ENCODE measurements at regions not wholly inside any gene's neighbourhood (a gene's known extent, or its start where the extent isn't known, plus 50 kb on each side); places are given as distances from the start of the nearest gene placed in this dataset.

DNA sequence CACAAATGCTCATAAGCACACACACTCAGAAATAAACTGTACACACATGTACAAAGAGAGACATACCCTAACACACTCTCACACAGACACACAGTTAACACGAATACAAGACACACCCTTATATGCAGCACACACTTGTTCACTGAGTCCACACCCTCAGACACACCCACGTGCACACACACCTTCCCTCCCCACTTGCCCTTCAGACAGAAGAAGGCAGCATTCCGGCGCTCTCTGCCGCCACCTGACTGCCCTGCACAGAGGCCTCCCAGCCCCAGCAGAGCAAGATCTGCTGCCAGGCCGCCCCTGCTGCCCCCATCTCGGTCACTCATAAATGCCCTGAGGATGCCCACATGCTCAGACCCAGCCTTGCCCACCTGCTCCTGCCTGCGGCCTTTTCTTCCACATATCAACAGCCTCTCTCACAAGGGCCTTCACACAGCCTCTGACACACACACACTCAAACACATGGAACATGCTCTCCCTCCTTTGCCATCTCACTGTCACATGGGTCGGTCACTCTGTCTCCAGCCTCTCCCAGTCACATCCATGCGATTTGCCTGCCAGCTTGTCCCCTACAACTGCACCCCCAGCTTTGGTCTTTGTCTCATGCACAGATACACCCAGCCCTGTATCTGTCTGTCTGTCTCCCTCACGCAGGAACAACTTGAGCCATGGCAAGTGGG lies 71.1 kb downstream of the EPHB3 start:
- intact Hi-C loops (cut with DNase I), result no loop called here
- DNase-seq, result peak; percentile 77
- TF ChIP-seq, protein P1, sequence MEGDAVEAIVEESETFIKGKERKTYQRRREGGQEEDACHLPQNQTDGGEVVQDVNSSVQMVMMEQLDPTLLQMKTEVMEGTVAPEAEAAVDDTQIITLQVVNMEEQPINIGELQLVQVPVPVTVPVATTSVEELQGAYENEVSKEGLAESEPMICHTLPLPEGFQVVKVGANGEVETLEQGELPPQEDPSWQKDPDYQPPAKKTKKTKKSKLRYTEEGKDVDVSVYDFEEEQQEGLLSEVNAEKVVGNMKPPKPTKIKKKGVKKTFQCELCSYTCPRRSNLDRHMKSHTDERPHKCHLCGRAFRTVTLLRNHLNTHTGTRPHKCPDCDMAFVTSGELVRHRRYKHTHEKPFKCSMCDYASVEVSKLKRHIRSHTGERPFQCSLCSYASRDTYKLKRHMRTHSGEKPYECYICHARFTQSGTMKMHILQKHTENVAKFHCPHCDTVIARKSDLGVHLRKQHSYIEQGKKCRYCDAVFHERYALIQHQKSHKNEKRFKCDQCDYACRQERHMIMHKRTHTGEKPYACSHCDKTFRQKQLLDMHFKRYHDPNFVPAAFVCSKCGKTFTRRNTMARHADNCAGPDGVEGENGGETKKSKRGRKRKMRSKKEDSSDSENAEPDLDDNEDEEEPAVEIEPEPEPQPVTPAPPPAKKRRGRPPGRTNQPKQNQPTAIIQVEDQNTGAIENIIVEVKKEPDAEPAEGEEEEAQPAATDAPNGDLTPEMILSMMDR (IDR thresholded peaks at IDR 0.05), result no peak
- Histone ChIP-seq H3K9ac (ENCODE audit: low read depth in 2 of 2, low read length in 2 of 2) (no peak overlapping the region), H3K4me3 (no peak overlapping the region), H3K27me3 (no peaks in the 10 kb centered on the region), H3K9me3 (no peaks in the 10 kb centered on the region), H3K36me3 (no peaks in the 10 kb centered on the region), H3K27ac (no peak overlapping the region), H3K4me1 (no peaks in the 10 kb centered on the region)

All from colonic mucosa (tissue), 4 donors.